ENCODE measurements at regions not wholly inside any gene's neighbourhood (a gene's known extent, or its start where the extent isn't known, plus 50 kb on each side); places are given as distances from the start of the nearest gene placed in this dataset.

DNA sequence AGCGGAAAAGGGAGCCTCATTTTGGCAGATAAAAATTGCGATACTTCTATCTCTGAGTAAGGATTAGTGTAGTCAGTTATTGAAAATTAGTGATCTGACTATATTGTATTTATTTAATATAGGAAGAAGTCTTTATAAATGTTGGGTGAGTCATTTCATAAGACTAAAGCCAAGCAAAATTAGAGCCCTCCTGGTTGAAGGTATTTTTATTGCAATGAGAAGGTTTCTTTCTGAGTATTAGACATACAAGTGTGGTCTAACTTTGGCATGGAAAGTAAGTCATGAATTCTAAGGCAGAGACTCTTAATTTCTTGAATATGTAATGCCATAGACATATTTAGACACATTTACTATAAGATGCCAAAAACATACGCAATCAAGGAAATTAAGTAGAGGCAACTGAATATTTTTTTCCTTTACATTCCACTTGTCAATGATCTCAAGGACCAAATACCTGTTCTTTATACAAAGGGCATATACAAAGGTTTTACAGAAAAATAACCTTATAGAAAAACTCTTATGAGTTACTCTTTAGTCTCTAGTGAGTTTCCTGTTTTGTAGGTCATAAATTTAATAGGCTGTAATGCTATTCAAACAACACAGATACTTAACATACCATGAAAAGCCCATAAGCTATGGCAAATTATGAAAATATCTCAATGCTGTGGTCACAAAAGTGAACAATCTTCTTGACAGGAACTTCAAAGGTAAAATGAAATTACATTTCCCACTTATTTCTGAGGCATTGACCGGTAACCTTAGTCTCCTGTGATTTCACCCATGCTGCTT is 156.6 kb upstream of the BTG1 start:
- no peak for TF ChIP-seq EZH2 (IDR thresholded peaks at IDR 0.05)
- TF ChIP-seq POLR2AphosphoS5 (IDR thresholded peaks at IDR 0.05; ENCODE audit: borderline replicate concordance, low read depth, low read length): no peak
- no peak for TF ChIP-seq FOXP2 (optimal IDR thresholded peaks at IDR 0.05; ENCODE audit: control extremely low read depth, extremely low read length, insufficient read depth)
